HEK293T (cell line): ENCODE measurements at regions not wholly inside any gene's neighbourhood (a gene's known extent, or its start where the extent isn't known, plus 50 kb on each side); places are given as distances from the start of the nearest gene placed in this dataset.

Experiments
- BHLHE40 ChIP-seq: fragments of 450-650 bp; IDR thresholded peaks from 2 replicates; pipeline ENCODE4 v1.6.1; 2016; ENCODE audit warnings: mild to moderate bottlenecking, moderate library complexity, borderline replicate concordance
- FOXA1 ChIP-seq: fragments of 450-650 bp; IDR thresholded peaks from 2 replicates; pipeline ENCODE4 v1.6.1; 2016; ENCODE audit warnings: mild to moderate bottlenecking
- FOXM1 ChIP-seq: fragments of 450-650 bp; IDR thresholded peaks from 2 replicates; pipeline ENCODE4 v1.6.1; 2017; ENCODE audit warnings: mild to moderate bottlenecking, borderline replicate concordance
- HDGF ChIP-seq: fragments of 450-650 bp; IDR thresholded peaks from 2 replicates; pipeline ENCODE4 v1.6.1; 2017; ENCODE audit warnings: antibody characterized with exemption, borderline replicate concordance
- L3MBTL2 ChIP-seq: fragments of 450-650 bp; conservative IDR thresholded peaks from 2 replicates; pipeline ENCODE4 v1.6.1; 2016; ENCODE audit warnings: mild to moderate bottlenecking
- LEF1 ChIP-seq: fragments of 450-650 bp; IDR thresholded peaks from 2 replicates; pipeline ENCODE4 v1.6.1; 2017; ENCODE audit warnings: mild to moderate bottlenecking, borderline replicate concordance
- NFRKB ChIP-seq: fragments of 450-650 bp; IDR thresholded peaks from 2 replicates; pipeline ENCODE4 v1.6.1; 2016; ENCODE audit warnings: mild to moderate bottlenecking, moderate library complexity
- SP1 ChIP-seq: fragments of 450-650 bp; IDR thresholded peaks from 2 replicates; pipeline ENCODE4 v1.6.1; 2017
- SUZ12 ChIP-seq: fragments of 450-650 bp; IDR thresholded peaks from 2 replicates; pipeline ENCODE4 v1.6.1; 2016; ENCODE audit warnings: mild to moderate bottlenecking
- TARDBP ChIP-seq: fragments of 450-650 bp; IDR thresholded peaks from 2 replicates; pipeline ENCODE4 v1.6.1; 2016
- TF ChIP-seq, protein P1 (sequence below): fragments of 450-650 bp; IDR thresholded peaks from 2 replicates; pipeline ENCODE4 v1.6.1; 2016

- TF ChIP-seq FOXA1 (no peak), SUZ12 (no peak), LEF1 (no peak), FOXM1 (no peak), L3MBTL2 (no peak), BHLHE40 (no peak), NFRKB (no peak), SP1 (no peak), HDGF (no peak), TARDBP (no peak)
- TF ChIP-seq, protein P1, sequence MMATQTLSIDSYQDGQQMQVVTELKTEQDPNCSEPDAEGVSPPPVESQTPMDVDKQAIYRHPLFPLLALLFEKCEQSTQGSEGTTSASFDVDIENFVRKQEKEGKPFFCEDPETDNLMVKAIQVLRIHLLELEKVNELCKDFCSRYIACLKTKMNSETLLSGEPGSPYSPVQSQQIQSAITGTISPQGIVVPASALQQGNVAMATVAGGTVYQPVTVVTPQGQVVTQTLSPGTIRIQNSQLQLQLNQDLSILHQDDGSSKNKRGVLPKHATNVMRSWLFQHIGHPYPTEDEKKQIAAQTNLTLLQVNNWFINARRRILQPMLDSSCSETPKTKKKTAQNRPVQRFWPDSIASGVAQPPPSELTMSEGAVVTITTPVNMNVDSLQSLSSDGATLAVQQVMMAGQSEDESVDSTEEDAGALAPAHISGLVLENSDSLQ = no peak
These were observed 622.7 kb upstream of the CDH18 start for GRCh38 chr5:20610681-20611080.
